Esophagus (tissue), 2 donors: ENCODE measurements at regions not wholly inside any gene's neighbourhood (a gene's known extent, or its start where the extent isn't known, plus 50 kb on each side); places are given as distances from the start of the nearest gene placed in this dataset.
A peak's percentile ranks its signal among the peaks of the same experiment; 100 is the strongest.

Experiments
- H3K27ac ChIP-seq, 2 donors: one replicate each; pipeline ENCODE4 v1.5.1; 2013; ENCODE audit warnings: low read depth in 2 of 2, mild to moderate bottlenecking in 2 of 2, inconsistent platforms in 1 of 2, low read length in 1 of 2, moderate library complexity in 1 of 2
- H3K27me3 ChIP-seq, 2 donors: one replicate each; pipeline ENCODE4 v1.6.1; 2013; ENCODE audit warnings: low read length in 2 of 2, control low read depth in 1 of 2, mild to moderate bottlenecking in 1 of 2; ENCODE audit not compliant: insufficient read depth in 2 of 2, control insufficient read depth in 1 of 2
- H3K36me3 ChIP-seq, 2 donors: one replicate each; pipeline ENCODE4 v1.6.1; 2013; ENCODE audit warnings: low read length in 1 of 2; ENCODE audit not compliant: control insufficient read depth in 2 of 2, insufficient read depth in 2 of 2
- H3K4me1 ChIP-seq, 2 donors: one replicate each; pipeline ENCODE4 v1.6.1; 2013; ENCODE audit warnings: low read length in 1 of 2; ENCODE audit not compliant: control insufficient read depth in 2 of 2, insufficient read depth in 2 of 2
- H3K4me3 ChIP-seq, 2 donors: one replicate each; pipeline ENCODE4 v1.5.1; 2013; ENCODE audit warnings: low read length in 2 of 2, mild to moderate bottlenecking in 2 of 2, low read depth in 1 of 2, moderate library complexity in 1 of 2
- H3K9me3 ChIP-seq, 2 donors: one replicate each; pipeline ENCODE4 v1.6.1; 2013; ENCODE audit warnings: mild to moderate bottlenecking in 2 of 2, low read depth in 1 of 2, low read length in 1 of 2, moderate library complexity in 1 of 2; ENCODE audit not compliant: control insufficient read depth in 2 of 2, insufficient read depth in 1 of 2
- WGBS, 2 donors: extraction: QIAGEN DNeasy Blood & Tissue Kit; methylation state at CpG; one replicate each; pipeline ENCODE4 v1.1.7; 2013; 5-methylcytosine and 5-hydroxymethylcytosine counted together
- donor health status: healthy with polysubstance abuse.
- donor health status: Bipolar disorder and iron deficiency.

DNA sequence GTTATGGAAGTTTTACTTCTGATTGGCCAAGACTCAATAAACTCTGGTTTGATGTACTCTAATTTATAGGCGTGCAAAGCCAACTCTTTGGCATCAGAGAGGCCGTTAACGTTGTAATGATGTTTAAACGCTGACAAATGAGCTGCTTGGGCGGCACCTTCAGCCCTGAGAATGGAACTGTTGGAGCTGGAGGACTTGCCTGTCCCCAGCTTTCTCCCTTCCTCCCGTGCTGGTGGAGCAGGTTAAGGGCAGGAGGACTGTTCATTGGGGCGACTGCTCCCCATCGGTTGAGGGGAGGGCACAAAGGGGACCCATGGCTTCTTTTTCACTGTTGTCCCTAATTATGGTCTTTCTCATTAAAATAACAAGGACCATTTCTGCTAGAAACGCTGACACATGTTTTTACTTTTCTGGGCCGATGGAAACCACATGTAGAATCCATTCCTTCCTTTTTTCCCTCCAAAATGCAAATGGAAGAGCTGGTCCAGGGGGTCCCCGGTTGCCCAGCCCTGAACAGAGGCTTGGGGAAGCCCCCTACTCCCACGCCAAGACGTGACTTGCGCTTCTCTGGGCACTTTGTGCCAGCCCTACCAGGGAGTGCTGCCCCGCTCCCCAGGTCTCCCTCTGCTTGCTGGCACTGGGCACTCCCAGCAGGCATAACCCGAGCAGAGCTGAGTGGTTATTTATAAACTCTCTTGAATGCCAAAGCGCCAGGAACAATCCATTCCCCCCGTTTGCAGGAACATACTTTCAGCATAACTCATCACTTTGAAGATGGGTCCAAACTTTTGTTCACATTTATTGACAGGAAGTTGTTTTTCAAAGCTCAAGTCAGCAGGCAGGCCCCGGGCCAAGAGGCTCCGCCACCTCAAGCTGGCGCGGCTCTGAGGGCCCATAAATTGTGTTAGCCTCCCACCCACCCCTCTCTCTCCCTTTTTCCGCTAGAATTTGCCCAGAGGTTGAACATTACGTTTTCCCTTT, 170.1 kb downstream of the ASB1 start:
- Histone ChIP-seq H3K27ac (peak overlapping the region; percentile 74 to 82), H3K36me3 (no peaks in the 10 kb centered on the region), H3K27me3 (no peaks in the 10 kb centered on the region), H3K4me3 (no peak overlapping the region), H3K4me1 (peaks cover 0 to 17% of the 10 kb centered on the region in 2 donors), H3K9me3 (no peaks in the 10 kb centered on the region)
- 24 to 43% methylated on average over 24 of the region's 24 CpGs for WGBS, 2 donors

DNA sequence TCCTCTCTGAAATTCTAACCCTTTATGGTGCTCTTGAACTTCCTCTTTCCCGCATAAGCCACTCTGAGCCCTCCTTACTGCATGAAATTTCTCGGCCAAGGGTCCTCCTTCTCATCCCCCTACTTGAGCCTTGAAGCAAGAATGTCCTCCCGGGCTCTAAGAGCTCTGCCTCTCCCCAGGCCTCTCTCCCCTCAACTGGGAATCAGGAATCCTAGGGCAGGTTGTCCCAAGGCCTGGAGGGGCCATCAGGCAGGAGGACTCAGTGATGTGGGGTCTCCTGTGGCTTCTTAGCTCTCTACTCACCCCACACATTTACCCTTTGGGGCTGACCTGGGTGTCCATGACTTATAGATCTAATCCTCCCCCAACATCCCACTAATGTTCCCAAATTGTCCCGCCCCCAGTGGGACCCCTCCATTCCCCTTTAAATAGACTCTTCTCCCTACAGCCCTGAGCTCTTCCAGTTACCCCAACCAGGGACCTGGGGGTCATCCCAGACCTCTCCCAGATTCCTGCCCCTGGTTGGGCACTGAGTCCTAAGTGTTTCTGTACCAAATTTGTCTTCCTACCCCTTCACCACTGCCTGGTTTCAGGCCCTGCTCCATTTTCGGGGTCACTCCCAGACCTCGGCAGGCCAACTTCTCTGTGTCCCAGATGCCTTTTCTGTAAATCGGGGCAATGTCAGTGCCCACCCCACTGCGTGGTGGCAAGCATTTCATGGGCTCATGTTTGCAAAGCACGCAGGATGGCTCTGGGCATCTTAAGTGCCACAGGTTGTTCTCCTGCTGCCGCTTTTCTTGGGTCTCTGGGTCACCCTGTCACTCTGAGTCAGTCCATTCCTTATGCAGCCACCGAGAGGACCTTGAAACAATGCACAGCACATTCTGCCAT, 171.2 kb downstream of the ASB1 start:
- H3K27me3 ChIP-seq: no peaks in the 10 kb centered on the region
- peaks cover 0 to 17% of the 10 kb centered on the region in 2 donors for H3K4me1 ChIP-seq
- peak overlapping the region; percentile 77 to 87 for H3K27ac ChIP-seq
- H3K4me3 ChIP-seq: no peak overlapping the region
- H3K36me3 ChIP-seq: no peaks in the 10 kb centered on the region
- WGBS, 2 donors: 74 to 80% methylated on average over 11 of the region's 11 CpGs
- H3K9me3 ChIP-seq: no peaks in the 10 kb centered on the region

DNA sequence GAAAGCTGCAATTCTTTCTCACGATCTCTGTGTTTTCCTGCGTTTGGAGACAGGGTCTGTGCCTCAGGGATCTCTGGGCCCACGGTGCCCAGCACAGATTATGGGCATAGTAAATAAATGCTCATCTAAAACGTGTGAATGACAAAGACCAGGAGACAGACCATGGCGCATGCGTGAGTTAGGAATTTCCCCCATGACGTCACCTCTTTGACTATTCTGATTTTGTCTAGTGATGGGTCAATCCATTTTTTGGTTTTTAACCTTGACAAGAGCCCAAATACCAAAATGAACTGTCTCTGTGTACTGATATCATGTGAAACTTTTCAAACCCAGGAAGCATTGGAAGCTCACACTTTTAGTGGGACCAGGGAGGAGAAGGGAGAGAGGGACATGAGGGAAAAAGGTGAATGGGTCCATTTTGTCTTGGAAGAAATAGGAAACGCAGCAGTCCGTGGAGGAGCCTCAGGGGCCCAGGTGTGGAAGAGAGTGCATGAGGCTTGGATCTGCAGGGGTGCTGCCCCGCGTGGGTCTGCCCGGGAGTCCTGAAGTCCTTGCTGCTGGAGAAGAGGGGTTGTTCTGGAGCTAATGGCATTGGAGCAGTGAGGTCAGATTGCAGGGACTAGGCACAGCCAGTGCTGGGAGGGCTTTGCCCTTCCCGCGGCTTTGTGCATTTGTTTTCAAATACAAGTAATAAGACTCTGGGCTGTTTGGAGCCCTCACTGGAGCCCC, 172.2 kb downstream of the ASB1 start:
- Histone ChIP-seq H3K36me3 (no peaks in the 10 kb centered on the region), H3K4me1 (peaks cover 0 to 17% of the 10 kb centered on the region in 2 donors), H3K27me3 (no peaks in the 10 kb centered on the region), H3K4me3 (no peak overlapping the region), H3K27ac (peak overlapping the region in 1 of 2 donors; percentile 16), H3K9me3 (no peaks in the 10 kb centered on the region)
- WGBS, 2 donors: 67 to 84% methylated on average over 14 of the region's 14 CpGs

DNA sequence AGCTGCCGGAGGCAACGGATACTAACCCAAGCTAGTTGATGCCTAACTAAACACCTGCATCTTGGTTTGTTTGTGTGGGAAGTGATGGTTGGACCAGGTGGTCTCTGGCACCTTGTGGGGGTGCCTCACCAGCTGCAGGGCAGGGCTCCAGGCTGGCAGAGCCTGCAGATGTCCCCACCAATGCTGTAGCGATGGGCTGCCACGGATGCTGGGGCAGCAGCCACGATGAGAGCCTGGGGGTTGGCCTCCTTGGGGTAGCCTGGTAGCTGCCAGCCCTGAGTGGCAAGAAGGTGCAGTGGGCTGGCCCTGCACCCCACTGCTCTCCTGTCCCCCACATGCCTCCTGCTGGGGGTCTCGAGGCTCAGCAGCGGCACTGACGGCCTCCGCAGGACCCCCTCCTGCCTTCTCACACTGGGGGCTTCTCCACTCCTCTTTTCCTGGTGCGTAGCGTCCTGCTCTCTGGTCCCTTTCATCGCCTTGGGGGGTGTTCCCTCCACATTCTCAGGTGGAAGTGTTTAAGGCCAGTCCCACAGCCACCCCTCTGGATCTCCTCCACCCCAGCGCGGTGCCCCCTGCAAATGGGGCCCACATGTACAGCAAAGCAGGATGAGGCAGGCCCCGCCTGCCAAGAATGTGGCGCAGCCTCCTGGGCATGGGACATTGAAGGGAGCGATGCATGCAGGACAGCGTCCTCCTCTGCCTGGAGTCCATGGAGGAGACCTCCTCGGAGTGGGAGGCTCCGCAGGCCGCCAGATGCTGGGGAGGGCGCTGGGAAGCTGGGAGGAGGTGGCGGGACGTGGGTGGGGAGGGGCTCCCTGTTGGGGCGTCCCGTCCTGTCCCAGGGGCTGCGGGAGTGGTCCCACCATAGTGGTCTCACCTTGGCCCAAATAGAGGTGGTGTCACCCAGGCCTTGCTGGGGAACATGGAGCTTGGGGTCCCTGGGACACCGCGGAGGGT, 173.1 kb downstream of the ASB1 start:
- WGBS, 2 donors: 91 to 94% methylated on average over 29 of the region's 29 CpGs
- Histone ChIP-seq H3K36me3 (no peaks in the 10 kb centered on the region), H3K27me3 (no peaks in the 10 kb centered on the region), H3K9me3 (no peaks in the 10 kb centered on the region), H3K4me1 (peaks cover 0 to 17% of the 10 kb centered on the region in 2 donors), H3K27ac (no peak overlapping the region), H3K4me3 (no peak overlapping the region)

DNA sequence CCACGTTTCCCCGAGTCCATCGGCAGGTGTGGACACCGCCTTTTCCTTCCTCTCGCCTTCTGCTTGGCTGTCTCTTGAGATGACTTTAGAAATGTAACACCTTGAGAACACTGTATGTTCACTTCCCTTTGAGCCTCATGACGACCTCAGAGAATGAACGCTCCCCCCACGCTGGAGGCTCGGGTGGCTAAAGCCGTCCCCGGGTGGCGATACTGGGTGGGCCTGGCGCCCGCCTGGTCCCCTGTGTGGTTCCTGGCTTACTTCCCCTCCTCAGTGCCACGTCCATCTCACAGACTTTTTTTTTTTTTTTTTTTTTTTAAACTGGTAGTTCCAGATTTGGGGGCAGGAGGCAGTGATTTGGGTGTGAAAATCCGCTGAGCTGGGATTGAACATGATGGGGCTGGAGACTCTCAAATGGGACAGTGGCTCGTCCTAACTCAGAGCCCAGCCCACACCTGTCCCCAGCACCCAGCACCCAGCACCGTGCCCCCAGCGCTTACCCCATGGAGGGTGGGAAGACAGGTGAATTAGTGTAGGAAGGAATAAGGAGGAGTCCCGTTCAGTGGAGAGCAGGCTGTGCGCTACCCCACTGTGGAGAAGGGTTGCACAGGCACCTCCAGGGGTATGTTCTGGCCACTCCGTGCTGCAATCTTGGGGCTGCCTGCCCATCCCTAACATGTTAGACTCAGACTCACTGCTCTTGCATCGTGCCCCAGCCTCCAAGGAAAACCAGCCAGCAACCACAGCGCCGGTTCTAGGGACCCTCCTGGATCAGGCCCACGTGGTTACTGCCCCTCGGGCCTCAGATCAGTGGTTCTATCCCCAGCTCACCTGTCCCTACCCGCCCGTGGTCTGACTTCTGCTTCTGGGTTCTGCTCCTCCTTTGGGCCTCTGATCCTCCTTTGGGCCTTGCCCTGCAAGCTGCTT, 174.0 kb downstream of the ASB1 start:
- Histone ChIP-seq H3K27me3 (no peaks in the 10 kb centered on the region), H3K4me1 (peaks cover 0 to 16% of the 10 kb centered on the region in 2 donors), H3K36me3 (no peaks in the 10 kb centered on the region), H3K4me3 (no peak overlapping the region), H3K9me3 (no peaks in the 10 kb centered on the region), H3K27ac (peak overlapping the region; percentile 74 to 87)
- WGBS, 2 donors: 85 to 86% methylated on average over 29 of the region's 29 CpGs

DNA sequence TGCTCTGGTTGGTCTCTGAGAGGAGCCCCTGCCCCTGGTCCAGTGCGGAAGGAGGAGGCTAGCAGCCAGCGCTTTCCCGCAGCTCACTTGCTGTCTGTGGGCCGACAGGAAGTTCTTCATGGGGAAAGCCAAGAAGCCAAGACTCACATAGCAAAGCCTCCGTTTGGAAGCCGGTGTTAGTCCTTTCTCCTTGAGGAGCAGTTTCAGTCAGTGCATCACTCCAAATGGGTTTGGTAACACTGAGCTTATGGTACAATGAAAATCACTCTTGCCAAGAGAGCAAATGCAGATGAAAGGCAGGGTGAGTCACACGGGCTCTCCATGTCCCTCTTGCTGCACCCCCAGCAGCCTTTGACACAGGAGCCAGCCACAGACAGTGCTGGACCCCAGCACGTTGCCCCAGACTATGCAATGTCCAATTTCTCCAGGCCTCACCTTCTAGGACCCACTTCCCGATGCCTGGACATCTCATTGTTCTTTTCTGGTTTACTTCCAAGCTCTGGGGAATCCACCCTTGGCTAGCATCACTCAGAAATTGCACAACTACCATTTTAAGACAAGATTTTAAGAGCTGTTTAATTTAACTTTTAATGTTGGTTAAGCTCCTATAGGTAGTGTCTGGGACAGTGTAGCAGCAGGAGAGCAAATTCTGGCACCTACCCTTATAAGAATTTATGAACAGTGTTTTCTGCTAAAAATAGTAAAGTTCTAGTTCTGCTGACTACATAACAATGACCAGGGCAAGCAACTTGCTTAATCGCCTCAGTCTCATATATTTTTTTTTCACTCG, 174.9 kb downstream of the ASB1 start:
- no peak overlapping the region for H3K4me3 ChIP-seq
- no peaks in the 10 kb centered on the region for H3K36me3 ChIP-seq
- peaks cover 0 to 10% of the 10 kb centered on the region in 2 donors for H3K4me1 ChIP-seq
- WGBS, 2 donors: 37 to 52% methylated on average over 11 of the region's 11 CpGs
- no peaks in the 10 kb centered on the region for H3K27me3 ChIP-seq
- no peaks in the 10 kb centered on the region for H3K9me3 ChIP-seq
- H3K27ac ChIP-seq: peak overlapping the region; percentile 74 to 87

DNA sequence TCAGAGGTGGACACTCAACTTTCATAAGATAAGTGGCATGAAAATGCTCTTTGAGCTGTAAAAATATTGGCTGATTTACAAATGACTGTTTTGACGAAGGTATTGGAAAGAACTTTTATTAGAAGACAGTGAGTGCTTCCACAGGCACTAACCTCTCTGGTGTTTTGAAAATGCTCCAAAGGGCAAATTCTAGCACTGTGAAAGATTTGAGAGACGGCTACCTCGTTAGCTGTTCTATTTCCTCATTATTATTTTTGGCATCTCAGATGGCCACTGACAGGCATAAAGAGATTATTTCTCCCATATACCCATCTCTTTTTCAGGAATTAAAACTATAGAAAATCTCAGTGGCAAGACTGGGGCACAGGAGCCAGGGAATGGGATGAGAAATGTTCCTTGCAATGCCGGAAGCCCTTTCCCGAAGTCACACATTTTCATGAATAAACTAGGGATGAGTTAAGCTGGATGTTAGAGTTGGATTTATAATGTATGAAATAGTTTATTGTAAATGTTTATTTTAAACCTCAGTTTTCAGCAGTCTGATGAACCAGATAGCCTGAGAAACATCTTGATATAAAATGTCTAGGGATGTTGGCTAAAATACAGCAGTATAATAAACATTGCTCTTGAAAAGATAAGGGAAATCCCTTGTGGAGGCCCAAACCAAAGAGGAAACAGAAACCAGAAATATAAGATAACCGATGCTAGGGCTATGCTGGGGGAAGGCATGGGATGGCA, 175.7 kb downstream of the ASB1 start:
- Histone ChIP-seq H3K27ac (peak overlapping the region in 1 of 2 donors; percentile 62), H3K9me3 (no peaks in the 10 kb centered on the region), H3K4me3 (no peak overlapping the region), H3K4me1 (peaks cover 0 to 9% of the 10 kb centered on the region in 2 donors), H3K36me3 (no peaks in the 10 kb centered on the region), H3K27me3 (no peaks in the 10 kb centered on the region)
- 46 to 48% methylated on average over 6 of the region's 6 CpGs for WGBS, 2 donors
